Panc1 (cell line): ENCODE measurements at regions not wholly inside any gene's neighbourhood (a gene's known extent, or its start where the extent isn't known, plus 50 kb on each side); places are given as distances from the start of the nearest gene placed in this dataset.

ENCODE experiments used
- ATAC-seq: fragments of 200-7000 bp; cut with Tn5 transposase; 2 replicates; pipeline ENCODE4 v1.9.1; 2020; ENCODE audit warnings: mild to moderate bottlenecking, moderate library complexity
- BruUV-seq: library from RNA; stranded (reverse); fragments of 400-500 nt; replicated peaks from 2 replicates; lab custom pipeline; 2021; lab: Mats Ljungman, UMichigan
- CTCF ChIA-PET: fragments of 300-600 bp; sonication (Branson Sonifier 250); formaldehyde crosslinking; loops from one replicate; lab custom pipeline; 2022; ENCODE audit warnings: antibody characterized with exemption; lab: Charles Lee
- POLR2A ChIA-PET: fragments of 300-600 bp; sonication (Branson Sonifier 250); formaldehyde crosslinking; loops from one replicate; lab custom pipeline; 2022; ENCODE audit warnings: antibody characterized with exemption; lab: Charles Lee
- DNase-seq: peaks from one replicate; pipeline ENCODE4 v3.0.0-alpha.2; 2010; ENCODE audit warnings: low read depth, low spot score
- H3K27ac ChIP-seq: 2 replicates; pipeline ENCODE4 v1.5.1; 2011; ENCODE audit warnings: mild to moderate bottlenecking, low read length, inconsistent platforms
- H3K27me3 ChIP-seq: fragments of 200-500 bp; sonication (Bioruptor generic); 2 replicates; pipeline ENCODE4 v1.6.0; 2014; ENCODE audit warnings: low read length, inconsistent platforms; ENCODE audit not compliant: control insufficient read depth, insufficient read depth
- H3K36me3 ChIP-seq: fragments of 200-500 bp; sonication (Bioruptor generic); 2 replicates; pipeline ENCODE4 v1.5.1; 2014; ENCODE audit warnings: inconsistent platforms, mild to moderate bottlenecking, low read length, moderate library complexity; ENCODE audit not compliant: control insufficient read depth, insufficient read depth
- H3K4me1 ChIP-seq: 2 replicates; pipeline ENCODE4 v1.5.1; 2011; ENCODE audit warnings: inconsistent platforms, mild to moderate bottlenecking, low read length, moderate library complexity; ENCODE audit not compliant: control insufficient read depth, insufficient read depth
- H3K4me3 ChIP-seq, 2 experiments: 2 replicates each; pipeline ENCODE4 v1.5.1; 2011 to 2012; ENCODE audit warnings: low read depth in 2 of 2, low read length in 2 of 2, mild to moderate bottlenecking in 2 of 2, inconsistent platforms in 1 of 2, moderate library complexity in 1 of 2
- H3K9me3 ChIP-seq: fragments of 200-500 bp; sonication (Bioruptor generic); 2 replicates; pipeline ENCODE4 v1.5.1; 2014; ENCODE audit warnings: low read depth, mild to moderate bottlenecking, inconsistent platforms, low read length, moderate library complexity; ENCODE audit not compliant: control insufficient read depth, insufficient read depth
- POLR2AphosphoS5 ChIP-seq: IDR thresholded peaks from 2 replicates; pipeline ENCODE4 v1.6.1; 2012; ENCODE audit warnings: mild to moderate bottlenecking, low read depth, low read length, moderate library complexity
- SIN3A ChIP-seq: IDR thresholded peaks from 2 replicates; pipeline ENCODE4 v1.6.1; 2012; ENCODE audit warnings: low read depth, mild to moderate bottlenecking, low read length, moderate library complexity, borderline replicate concordance; ENCODE audit not compliant: insufficient read depth
- TCF7L2 ChIP-seq: IDR thresholded peaks from 2 replicates; pipeline ENCODE4 v1.6.1; 2011; ENCODE audit warnings: mild to moderate bottlenecking, low read depth, low read length, inconsistent platforms
- in situ Hi-C: cut with HindIII; loops from 2 replicates; pipeline ENCODE4 v1.10.0; 2016; ENCODE audit warnings: low sequenced_read_pairs, low pct_unique_long_range_greater_than_20kb
- intact Hi-C: fragments of 100-400 bp; cut with micrococcal nuclease; formaldehyde crosslinking; loops from one replicate; pipeline ENCODE4 v1.10.0; 2022; ENCODE audit not compliant: unreplicated experiment
- TF ChIP-seq, protein P1 (sequence below): fragments of 450-650 bp; IDR thresholded peaks from 2 replicates; pipeline ENCODE4 v1.5.1; 2017; ENCODE audit warnings: mild to moderate bottlenecking
- TF ChIP-seq, protein P2 (sequence below), 2 experiments: IDR thresholded peaks; 2 replicates each; pipeline ENCODE4 v1.6.1; 2011 to 2012; ENCODE audit warnings: low read depth in 2 of 2, control low read depth in 1 of 2, low read length in 1 of 2, mild to moderate bottlenecking in 1 of 2, moderate library complexity in 1 of 2; ENCODE audit not compliant: insufficient read depth in 1 of 2

DNA sequence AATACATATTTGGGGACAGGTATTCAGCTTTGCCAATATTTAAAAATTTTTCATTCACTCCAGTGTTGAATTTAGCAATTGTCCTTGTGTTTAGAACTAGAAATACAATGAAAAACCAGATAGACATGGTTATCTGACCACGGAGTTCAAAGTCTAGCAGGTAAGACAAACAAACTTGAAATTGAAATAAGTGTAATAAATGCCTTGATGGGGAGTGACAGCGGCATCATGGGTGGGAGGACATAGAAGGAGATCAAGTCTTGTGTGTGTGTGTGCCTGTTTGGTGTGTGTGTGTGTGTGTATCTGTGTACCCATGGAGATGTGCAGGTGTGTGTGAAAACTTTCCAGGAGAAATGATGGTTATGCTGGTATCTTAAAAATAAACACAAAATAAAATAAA lies 750.0 kb upstream of the CITED2 start:
- Histone ChIP-seq H3K4me3 (no peak overlapping the region), H3K27me3 (no peaks in the 10 kb centered on the region), H3K27ac (no peak overlapping the region), H3K4me1 (no peaks in the 10 kb centered on the region), H3K9me3 (peaks cover 5% of the 10 kb centered on the region; the same call in 1 of the 2 replicates), H3K36me3 (no peaks in the 10 kb centered on the region)
- CTCF ChIA-PET, result no interaction called here
- intact Hi-C loops (no loop called here), in situ Hi-C loops (no loop called here)
- BruUV-seq, result no TSS peak
- POLR2A ChIA-PET, result no interaction called here
- no peak for ATAC-seq
- no peak for TF ChIP-seq POLR2AphosphoS5
- no peak for TF ChIP-seq SIN3A
- TF ChIP-seq, protein P1, sequence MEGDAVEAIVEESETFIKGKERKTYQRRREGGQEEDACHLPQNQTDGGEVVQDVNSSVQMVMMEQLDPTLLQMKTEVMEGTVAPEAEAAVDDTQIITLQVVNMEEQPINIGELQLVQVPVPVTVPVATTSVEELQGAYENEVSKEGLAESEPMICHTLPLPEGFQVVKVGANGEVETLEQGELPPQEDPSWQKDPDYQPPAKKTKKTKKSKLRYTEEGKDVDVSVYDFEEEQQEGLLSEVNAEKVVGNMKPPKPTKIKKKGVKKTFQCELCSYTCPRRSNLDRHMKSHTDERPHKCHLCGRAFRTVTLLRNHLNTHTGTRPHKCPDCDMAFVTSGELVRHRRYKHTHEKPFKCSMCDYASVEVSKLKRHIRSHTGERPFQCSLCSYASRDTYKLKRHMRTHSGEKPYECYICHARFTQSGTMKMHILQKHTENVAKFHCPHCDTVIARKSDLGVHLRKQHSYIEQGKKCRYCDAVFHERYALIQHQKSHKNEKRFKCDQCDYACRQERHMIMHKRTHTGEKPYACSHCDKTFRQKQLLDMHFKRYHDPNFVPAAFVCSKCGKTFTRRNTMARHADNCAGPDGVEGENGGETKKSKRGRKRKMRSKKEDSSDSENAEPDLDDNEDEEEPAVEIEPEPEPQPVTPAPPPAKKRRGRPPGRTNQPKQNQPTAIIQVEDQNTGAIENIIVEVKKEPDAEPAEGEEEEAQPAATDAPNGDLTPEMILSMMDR, result no peak
- TF ChIP-seq TCF7L2, result no peak
- TF ChIP-seq, protein P2, sequence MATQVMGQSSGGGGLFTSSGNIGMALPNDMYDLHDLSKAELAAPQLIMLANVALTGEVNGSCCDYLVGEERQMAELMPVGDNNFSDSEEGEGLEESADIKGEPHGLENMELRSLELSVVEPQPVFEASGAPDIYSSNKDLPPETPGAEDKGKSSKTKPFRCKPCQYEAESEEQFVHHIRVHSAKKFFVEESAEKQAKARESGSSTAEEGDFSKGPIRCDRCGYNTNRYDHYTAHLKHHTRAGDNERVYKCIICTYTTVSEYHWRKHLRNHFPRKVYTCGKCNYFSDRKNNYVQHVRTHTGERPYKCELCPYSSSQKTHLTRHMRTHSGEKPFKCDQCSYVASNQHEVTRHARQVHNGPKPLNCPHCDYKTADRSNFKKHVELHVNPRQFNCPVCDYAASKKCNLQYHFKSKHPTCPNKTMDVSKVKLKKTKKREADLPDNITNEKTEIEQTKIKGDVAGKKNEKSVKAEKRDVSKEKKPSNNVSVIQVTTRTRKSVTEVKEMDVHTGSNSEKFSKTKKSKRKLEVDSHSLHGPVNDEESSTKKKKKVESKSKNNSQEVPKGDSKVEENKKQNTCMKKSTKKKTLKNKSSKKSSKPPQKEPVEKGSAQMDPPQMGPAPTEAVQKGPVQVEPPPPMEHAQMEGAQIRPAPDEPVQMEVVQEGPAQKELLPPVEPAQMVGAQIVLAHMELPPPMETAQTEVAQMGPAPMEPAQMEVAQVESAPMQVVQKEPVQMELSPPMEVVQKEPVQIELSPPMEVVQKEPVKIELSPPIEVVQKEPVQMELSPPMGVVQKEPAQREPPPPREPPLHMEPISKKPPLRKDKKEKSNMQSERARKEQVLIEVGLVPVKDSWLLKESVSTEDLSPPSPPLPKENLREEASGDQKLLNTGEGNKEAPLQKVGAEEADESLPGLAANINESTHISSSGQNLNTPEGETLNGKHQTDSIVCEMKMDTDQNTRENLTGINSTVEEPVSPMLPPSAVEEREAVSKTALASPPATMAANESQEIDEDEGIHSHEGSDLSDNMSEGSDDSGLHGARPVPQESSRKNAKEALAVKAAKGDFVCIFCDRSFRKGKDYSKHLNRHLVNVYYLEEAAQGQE (IDR thresholded peaks at IDR 0.05; ENCODE audit: insufficient read depth in 1 of 2, low read depth in 2 of 2, low read length in 1 of 2), result no peak
- no peak for DNase-seq

DNA sequence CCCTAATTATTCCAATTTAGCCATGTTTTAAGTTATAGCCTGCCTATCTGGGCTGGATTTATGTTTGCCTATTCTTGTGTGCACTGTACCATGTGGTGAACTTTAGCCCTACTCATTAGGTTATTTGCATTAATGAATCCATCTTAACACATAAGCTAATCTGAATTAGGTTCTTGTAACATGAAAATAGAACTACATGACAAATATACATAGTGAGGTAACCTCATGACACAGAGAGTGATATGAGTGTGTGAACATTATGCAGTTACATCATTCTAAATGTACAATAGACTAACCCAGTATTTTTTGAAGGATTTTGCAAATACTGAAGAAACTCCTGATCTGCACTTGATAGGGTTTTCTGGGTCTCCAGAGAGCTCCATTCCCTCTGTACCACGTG lies 733.7 kb upstream of the CITED2 start:
- no TSS peak for BruUV-seq
- POLR2A ChIA-PET, result no interaction called here
- Histone ChIP-seq H3K27ac (no peak overlapping the region), H3K9me3 (no peaks in the 10 kb centered on the region), H3K36me3 (no peaks in the 10 kb centered on the region), H3K4me1 (no peaks in the 10 kb centered on the region), H3K27me3 (no peaks in the 10 kb centered on the region), H3K4me3 (no peak overlapping the region)
- intact Hi-C loops (no loop called here), in situ Hi-C loops (no loop called here)
- CTCF ChIA-PET, result no interaction called here
- ATAC-seq (no peak), DNase-seq (no peak)
- TF ChIP-seq TCF7L2 (no peak), SIN3A (no peak), POLR2AphosphoS5 (no peak)
- TF ChIP-seq, protein P2 (IDR thresholded peaks at IDR 0.05; ENCODE audit: insufficient read depth in 1 of 2, low read depth in 2 of 2, low read length in 1 of 2), result no peak
- TF ChIP-seq, protein P1, result no peak
